ENCODE measurements at regions not wholly inside any gene's neighbourhood (a gene's known extent, or its start where the extent isn't known, plus 50 kb on each side); places are given as distances from the start of the nearest gene placed in this dataset.

DNA sequence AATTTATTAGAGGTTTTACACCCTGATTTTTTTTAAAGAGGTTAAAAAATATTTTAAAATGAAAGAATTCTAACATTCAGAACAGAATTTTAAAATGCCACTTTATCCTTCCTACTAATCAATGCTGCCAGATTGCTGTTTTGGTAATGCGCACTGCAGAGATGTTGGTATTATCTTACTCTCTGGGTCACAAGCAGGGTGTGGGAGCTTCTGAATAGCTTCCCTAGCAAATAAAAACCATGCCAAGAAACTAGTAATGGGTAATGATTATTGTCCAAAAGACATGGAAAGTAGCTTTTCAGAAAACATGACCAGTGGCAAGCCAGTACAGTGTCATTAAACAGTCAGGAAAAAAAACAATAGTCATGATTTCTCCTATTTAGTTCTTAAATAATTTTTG lies 205.4 kb downstream of the TPBG start:
- TF ChIP-seq, protein P1, sequence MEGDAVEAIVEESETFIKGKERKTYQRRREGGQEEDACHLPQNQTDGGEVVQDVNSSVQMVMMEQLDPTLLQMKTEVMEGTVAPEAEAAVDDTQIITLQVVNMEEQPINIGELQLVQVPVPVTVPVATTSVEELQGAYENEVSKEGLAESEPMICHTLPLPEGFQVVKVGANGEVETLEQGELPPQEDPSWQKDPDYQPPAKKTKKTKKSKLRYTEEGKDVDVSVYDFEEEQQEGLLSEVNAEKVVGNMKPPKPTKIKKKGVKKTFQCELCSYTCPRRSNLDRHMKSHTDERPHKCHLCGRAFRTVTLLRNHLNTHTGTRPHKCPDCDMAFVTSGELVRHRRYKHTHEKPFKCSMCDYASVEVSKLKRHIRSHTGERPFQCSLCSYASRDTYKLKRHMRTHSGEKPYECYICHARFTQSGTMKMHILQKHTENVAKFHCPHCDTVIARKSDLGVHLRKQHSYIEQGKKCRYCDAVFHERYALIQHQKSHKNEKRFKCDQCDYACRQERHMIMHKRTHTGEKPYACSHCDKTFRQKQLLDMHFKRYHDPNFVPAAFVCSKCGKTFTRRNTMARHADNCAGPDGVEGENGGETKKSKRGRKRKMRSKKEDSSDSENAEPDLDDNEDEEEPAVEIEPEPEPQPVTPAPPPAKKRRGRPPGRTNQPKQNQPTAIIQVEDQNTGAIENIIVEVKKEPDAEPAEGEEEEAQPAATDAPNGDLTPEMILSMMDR (IDR thresholded peaks at IDR 0.05), result no peak
- no peak for TF ChIP-seq POLR2A (IDR thresholded peaks at IDR 0.05)
